ENCODE measurements at regions not wholly inside any gene's neighbourhood (a gene's known extent, or its start where the extent isn't known, plus 50 kb on each side); places are given as distances from the start of the nearest gene placed in this dataset.

- TF ChIP-seq TCF12 (IDR thresholded peaks at IDR 0.05): no peak
- no peak for TF ChIP-seq JUND (IDR thresholded peaks at IDR 0.05)
- TF ChIP-seq, protein P1, sequence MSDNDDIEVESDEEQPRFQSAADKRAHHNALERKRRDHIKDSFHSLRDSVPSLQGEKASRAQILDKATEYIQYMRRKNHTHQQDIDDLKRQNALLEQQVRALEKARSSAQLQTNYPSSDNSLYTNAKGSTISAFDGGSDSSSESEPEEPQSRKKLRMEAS (IDR thresholded peaks at IDR 0.05; ENCODE audit: low read depth): no peak
Observed at GRCh38 chr6:112502351-112503090, 155.4 kb downstream of the RFPL4B start.

All from SK-N-SH (cell line).